Liver (tissue), 8 donors: ENCODE measurements at regions not wholly inside any gene's neighbourhood (a gene's known extent, or its start where the extent isn't known, plus 50 kb on each side); places are given as distances from the start of the nearest gene placed in this dataset.

Source experiments
- DNase-seq: peaks from one replicate; pipeline ENCODE4 v3.0.0-alpha.2; 2017; ENCODE audit warnings: low spot score
- H3K27ac ChIP-seq, 2 donors: one replicate each; pipeline ENCODE4 v1.7.0; 2013; ENCODE audit warnings: inconsistent platforms in 2 of 2, low read length in 2 of 2, control low read depth in 1 of 2, low read depth in 1 of 2, mild to moderate bottlenecking in 1 of 2
- H3K27me3 ChIP-seq, 4 donors: one replicate each; pipeline versions ENCODE4 v1.6.1 to v1.7.0; 2013; ENCODE audit warnings: low read length in 3 of 4, inconsistent platforms in 1 of 4, mild to moderate bottlenecking in 1 of 4, moderate library complexity in 1 of 4; ENCODE audit not compliant: control insufficient read depth in 4 of 4, insufficient read depth in 4 of 4
- H3K36me3 ChIP-seq, 4 donors: one replicate each; pipeline versions ENCODE4 v1.6.1 to v1.7.0; 2013; ENCODE audit warnings: low read length in 3 of 4, mild to moderate bottlenecking in 3 of 4, low read depth in 1 of 4, moderate library complexity in 1 of 4; ENCODE audit not compliant: control insufficient read depth in 4 of 4, insufficient read depth in 3 of 4
- H3K4me1 ChIP-seq, 4 donors: one replicate each; pipeline versions ENCODE4 v1.6.1 to v1.7.0; 2013; ENCODE audit warnings: low read length in 3 of 4, mild to moderate bottlenecking in 3 of 4, moderate library complexity in 1 of 4; ENCODE audit not compliant: control insufficient read depth in 4 of 4, insufficient read depth in 4 of 4
- H3K4me3 ChIP-seq, 3 donors: one replicate each; pipeline versions ENCODE4 v1.6.1 to v1.7.0; 2013; ENCODE audit warnings: low read length in 3 of 3, control low read depth in 1 of 3, low read depth in 1 of 3, mild to moderate bottlenecking in 1 of 3
- H3K9ac ChIP-seq, 2 donors: one replicate each; pipeline ENCODE4 v1.7.0; 2013; ENCODE audit warnings: low read length in 2 of 2, mild to moderate bottlenecking in 2 of 2, moderate library complexity in 2 of 2, control low read depth in 1 of 2, low read depth in 1 of 2
- H3K9me3 ChIP-seq, 4 donors: one replicate each; pipeline versions ENCODE4 v1.6.1 to v1.7.0; 2013; ENCODE audit warnings: low read length in 3 of 4; ENCODE audit not compliant: control insufficient read depth in 4 of 4
- CTCF ChIP-seq: fragments of 150-350 bp; IDR thresholded peaks from 2 replicates; pipeline ENCODE4 v1.5.1; 2017; ENCODE audit warnings: improper control_type of control experiment, low read depth, low read length; ENCODE audit not compliant: missing input control
- FOXA1 ChIP-seq: IDR thresholded peaks from 2 replicates; pipeline ENCODE4 v1.6.1; 2016; ENCODE audit warnings: antibody characterized with exemption
- FOXA2 ChIP-seq: IDR thresholded peaks from 2 replicates; pipeline ENCODE4 v1.6.1; 2016; ENCODE audit warnings: antibody characterized with exemption
- HNF4A ChIP-seq, 2 donors: conservative IDR thresholded peaks; 2 replicates each; pipeline ENCODE4 v1.6.1; 2016; ENCODE audit warnings: antibody characterized with exemption in 2 of 2, mild to moderate bottlenecking in 2 of 2
- HNF4G ChIP-seq: IDR thresholded peaks from 2 replicates; pipeline ENCODE4 v1.6.1; 2016; ENCODE audit warnings: antibody characterized with exemption
- JUND ChIP-seq, 2 donors: IDR thresholded peaks; 2 replicates each; pipeline ENCODE4 v1.6.1; 2016; ENCODE audit warnings: antibody characterized with exemption in 2 of 2
- RAD21 ChIP-seq, 2 donors: IDR thresholded peaks; 2 replicates each; pipeline ENCODE4 v1.6.1; 2016; ENCODE audit warnings: antibody characterized with exemption in 2 of 2, mild to moderate bottlenecking in 2 of 2
- RXRA ChIP-seq, 2 donors: IDR thresholded peaks; 2 replicates each; pipeline ENCODE4 v1.6.1; 2017 to 2018; ENCODE audit warnings: antibody characterized with exemption in 2 of 2, mild to moderate bottlenecking in 1 of 2
- SP1 ChIP-seq: IDR thresholded peaks from 2 replicates; pipeline ENCODE4 v1.6.1; 2018; ENCODE audit warnings: antibody characterized with exemption, mild to moderate bottlenecking
- YY1 ChIP-seq: IDR thresholded peaks from 2 replicates; pipeline ENCODE4 v1.6.1; 2016; ENCODE audit warnings: antibody characterized with exemption, mild to moderate bottlenecking
- ZBTB33 ChIP-seq: IDR thresholded peaks from 2 replicates; pipeline ENCODE4 v1.6.1; 2016; ENCODE audit warnings: antibody characterized with exemption
- WGBS: extraction: QIAGEN DNeasy Blood & Tissue Kit; methylation state at CpG from one replicate; pipeline ENCODE4 v1.1.7; 2013; 5-methylcytosine and 5-hydroxymethylcytosine counted together
- donor health status: healthy.
- donor health status: healthy.
- donor health status: healthy.
- donor health status: healthy.
- donor health status: healthy.

DNA sequence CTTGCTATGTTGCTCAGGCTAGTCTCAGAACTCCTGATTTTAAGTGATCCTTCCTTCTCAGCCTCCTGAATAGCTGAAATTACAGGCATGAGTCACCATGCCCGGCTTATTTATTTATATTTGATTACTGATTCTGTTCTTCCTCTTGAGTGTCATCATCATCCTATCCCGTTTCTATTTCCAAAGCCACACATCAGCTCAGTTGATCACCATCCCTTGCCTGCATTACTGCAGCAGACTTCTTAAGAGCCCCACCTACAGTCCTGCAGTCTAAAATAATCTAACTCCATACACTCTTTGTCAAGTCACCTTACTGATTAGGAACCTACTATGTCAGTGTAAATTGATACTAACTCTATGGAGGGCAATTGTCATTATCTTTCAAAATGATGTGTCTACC lies 138.9 kb upstream of the RAI14 start:
- TF ChIP-seq HNF4G, result no peak
- H3K36me3 ChIP-seq, result no peaks in the 10 kb centered on the region
- H3K27ac ChIP-seq, result no peak overlapping the region
- no peaks in the 10 kb centered on the region for H3K9me3 ChIP-seq
- peaks cover 0 to 2% (median under 1%) of the 10 kb centered on the region in 4 donors for H3K4me1 ChIP-seq
- no peak overlapping the region for H3K4me3 ChIP-seq
- H3K27me3 ChIP-seq, result no peaks in the 10 kb centered on the region
- 44% methylated on average over 2 of the region's 2 CpGs for WGBS
- H3K9ac ChIP-seq, result no peak overlapping the region
- DNase-seq, result no peak

DNA sequence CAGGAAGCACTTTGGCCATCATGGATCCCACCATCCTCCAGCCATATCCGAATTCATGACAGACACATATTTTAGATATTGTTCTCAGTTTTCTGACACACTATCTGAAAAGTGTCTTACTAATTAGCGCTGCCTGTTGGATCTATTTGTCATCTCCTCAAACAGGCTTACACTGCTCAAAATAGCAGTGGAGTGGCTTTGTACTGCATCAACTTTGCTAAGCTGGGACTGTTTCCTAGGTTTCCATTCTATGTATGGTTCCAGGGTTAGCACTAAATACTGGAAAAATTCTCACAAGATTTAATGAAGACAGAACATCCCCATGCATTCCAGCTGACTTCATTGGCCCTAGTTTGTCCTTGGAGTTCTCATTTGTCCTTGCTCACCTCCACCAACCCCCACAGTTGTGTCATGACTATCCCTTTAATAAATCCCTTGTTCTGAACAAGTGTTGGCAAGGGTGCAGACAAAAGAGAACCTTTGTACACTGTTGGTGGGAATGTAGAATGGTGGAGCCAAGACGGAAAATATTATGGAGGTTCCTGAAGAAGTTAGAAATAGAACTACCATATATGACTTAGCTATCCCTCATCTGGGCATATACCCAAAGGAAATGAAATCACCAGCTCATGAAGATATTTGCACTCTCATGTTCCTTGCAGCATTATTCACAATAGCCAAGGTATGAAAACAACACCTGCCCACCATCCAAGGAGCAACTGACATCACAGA lies 136.5 kb upstream of the RAI14 start:
- H3K36me3 ChIP-seq, result no peaks in the 10 kb centered on the region
- H3K4me1 ChIP-seq, result no peaks in the 10 kb centered on the region
- TF ChIP-seq ZBTB33, result no peak
- H3K4me3 ChIP-seq, result no peak overlapping the region
- no peak overlapping the region for H3K9ac ChIP-seq
- 50% methylated on average over 3 of the region's 3 CpGs for WGBS
- no peaks in the 10 kb centered on the region for H3K9me3 ChIP-seq
- no peak for DNase-seq
- no peaks in the 10 kb centered on the region for H3K27me3 ChIP-seq
- no peak overlapping the region for H3K27ac ChIP-seq

GRCh38 chr5:34521628-34522290 lies 134.4 kb upstream of the RAI14 start:
- H3K36me3 ChIP-seq, result no peaks in the 10 kb centered on the region
- no peak for DNase-seq
- no peaks in the 10 kb centered on the region for H3K9me3 ChIP-seq
- H3K27ac ChIP-seq, result no peak overlapping the region
- TF ChIP-seq FOXA1, result no peak
- TF ChIP-seq RXRA (IDR thresholded peaks at IDR 0.05), result no peak
- TF ChIP-seq JUND (IDR thresholded peaks at IDR 0.05), result no peak
- no peak for TF ChIP-seq FOXA2
- TF ChIP-seq RAD21 (IDR thresholded peaks at IDR 0.05), result no peak
- TF ChIP-seq SP1, result no peak
- TF ChIP-seq HNF4A (conservative IDR thresholded peaks at IDR 0.05), result no peak
- no peak for TF ChIP-seq YY1
- TF ChIP-seq CTCF, result no peak
- no peak for TF ChIP-seq ZBTB33
- H3K4me3 ChIP-seq, result no peak overlapping the region
- no peak overlapping the region for H3K9ac ChIP-seq
- no peaks in the 10 kb centered on the region for H3K27me3 ChIP-seq
- WGBS, result 83% methylated on average over 8 of the region's 8 CpGs
- peaks cover 0 to 6% (median 2%) of the 10 kb centered on the region in 4 donors for H3K4me1 ChIP-seq
